ELR (cell line): ENCODE measurements at regions not wholly inside any gene's neighbourhood (a gene's known extent, or its start where the extent isn't known, plus 50 kb on each side); places are given as distances from the start of the nearest gene placed in this dataset.

Experiments
- DNase-seq: peaks from one replicate; pipeline ENCODE4 v3.0.0-alpha.2; 2015; ENCODE audit warnings: low read depth

DNA sequence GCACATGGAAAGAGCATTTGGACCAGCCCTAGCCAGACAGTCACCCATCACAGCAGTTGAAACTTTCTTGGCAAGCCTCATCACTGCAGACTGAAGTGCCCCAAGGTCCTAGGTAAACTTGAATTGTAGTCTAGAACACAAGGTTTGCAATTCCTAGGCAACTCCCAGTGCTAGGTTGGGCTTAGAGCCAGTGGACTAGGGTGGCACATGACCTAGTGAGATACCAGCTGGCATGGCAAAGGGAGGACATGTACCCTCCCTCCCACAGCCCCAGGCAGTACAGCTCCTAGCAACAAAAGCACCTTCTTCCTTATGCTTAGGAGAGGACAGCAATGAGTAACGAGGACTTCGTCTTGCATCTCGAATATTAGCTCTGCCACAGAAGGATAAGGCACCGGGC lies 889.5 kb downstream of the JRKL start:
- DNase-seq, result no peak

DNA sequence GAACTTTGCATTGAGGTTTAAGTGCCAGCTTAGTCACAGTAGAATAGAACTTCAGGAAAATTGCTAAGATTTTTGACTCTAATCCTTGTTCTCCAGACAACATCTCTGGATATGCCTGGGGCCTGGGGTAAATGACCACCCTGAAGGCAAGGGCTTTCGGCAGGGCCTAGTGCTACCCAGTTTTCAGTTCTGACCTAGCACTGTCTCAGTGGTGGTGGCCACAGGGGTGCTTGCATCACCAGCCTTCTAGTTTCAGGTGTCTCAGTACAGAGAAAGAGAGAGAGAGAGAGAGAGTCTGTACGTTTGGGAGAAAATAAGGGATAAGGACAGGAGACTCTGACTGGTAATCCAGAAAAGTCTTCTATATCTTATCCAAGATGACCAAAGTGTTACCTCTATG lies 890.5 kb downstream of the JRKL start:
- DNase-seq, result no peak

DNA sequence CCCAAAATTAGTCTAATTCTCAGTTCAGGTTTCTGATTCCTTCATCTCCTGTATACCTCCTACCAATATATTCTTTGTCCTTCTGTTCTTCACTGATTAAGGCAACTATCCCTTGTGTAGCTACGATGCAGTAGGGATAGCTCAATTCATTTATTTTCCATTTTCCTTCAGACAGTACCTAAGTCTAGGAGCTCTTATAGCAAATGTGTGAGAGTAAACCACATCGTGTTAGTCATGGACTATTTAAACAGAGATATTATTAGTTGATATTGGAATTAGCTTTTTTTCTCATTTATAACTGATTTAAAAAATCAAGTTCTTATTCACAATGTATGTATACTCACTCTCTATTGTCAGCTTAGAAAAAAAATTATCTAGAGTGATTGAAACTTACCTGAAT lies 900.0 kb downstream of the JRKL start:
- DNase-seq, result no peak

DNA sequence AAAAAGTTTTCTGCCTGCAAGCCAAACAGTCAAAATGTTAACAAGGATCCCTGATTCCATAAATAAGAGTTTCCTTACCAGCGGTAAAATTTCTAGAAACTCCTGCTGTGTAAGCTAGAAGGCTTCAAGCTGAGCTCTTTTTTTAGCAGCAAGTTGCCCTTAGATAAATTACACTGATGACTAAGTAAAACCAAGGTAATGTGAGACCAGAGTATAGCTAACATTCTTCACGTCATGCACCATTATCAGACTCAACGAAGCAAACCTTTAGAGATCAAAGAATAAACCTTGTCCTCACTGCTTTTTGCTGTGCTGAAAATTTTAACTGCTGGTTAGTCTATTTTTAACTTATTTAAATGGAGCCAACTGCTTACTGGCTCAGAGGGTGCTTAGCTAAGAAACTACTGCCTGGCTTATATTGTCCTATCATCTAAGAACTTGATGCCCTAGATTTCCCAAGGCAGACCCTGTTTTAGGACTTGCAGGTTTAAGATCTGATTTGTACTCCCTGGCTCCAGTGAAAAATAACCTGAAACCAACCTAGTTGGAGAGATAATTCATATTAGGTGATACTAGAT lies 900.7 kb downstream of the JRKL start:
- peak; percentile 9 for DNase-seq

DNA sequence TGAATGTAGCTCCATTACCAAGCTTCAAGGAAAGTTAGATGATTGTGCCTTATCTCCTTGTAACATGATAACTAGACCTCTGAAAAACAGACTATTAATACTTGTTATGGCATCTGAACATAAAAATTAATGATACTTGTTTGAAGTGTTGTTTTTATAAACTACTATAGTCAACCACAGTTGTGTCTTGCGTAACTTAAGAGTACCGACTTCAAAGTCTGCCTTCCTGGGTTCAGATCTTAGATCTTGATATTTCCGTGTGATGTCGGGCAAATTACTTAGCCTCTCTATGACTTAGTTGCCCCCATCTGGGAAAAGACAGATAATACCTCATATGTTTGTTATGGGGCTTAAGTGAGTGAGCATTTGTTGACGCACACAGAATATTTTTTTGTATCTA lies 906.5 kb downstream of the JRKL start:
- no peak for DNase-seq

DNA sequence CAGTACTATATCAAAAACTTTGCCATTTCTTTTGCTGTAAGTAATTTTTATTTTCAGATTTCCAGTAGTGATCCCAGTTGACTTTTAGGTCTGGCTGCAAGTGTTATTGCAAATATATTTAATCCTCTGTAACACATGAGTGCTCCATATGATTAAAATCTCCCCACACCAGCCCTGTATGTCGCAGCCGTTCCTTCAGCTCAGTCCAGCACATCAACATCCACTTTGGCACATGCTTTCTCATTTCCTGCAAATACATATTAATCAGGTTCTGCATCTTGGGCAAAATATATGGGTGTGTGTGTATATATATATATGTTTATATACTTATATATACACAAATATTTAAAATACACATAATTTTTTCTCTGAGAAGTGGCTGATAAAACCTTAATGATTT lies 919.5 kb downstream of the JRKL start:
- DNase-seq, result no peak

DNA sequence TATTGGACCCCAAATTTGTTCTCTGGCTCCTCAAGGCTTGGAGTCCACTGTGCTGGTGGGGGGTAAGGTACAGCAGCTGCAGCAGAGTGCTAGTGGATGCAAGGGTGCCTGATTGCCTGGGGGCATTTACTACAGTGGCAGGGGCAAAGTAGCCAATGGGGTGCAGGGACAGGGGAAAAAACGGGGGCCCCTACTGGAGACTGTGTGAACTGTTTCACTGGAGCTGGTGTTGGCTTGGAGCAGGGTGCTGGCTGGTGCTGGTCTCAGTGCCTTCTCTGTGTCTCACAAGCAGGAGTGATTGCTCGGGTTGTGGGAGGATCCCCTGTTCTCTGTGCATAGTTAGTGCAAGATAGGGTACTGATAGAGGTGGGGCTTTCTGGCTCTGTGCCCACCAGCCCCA lies 935.9 kb downstream of the JRKL start:
- DNase-seq, result no peak

DNA sequence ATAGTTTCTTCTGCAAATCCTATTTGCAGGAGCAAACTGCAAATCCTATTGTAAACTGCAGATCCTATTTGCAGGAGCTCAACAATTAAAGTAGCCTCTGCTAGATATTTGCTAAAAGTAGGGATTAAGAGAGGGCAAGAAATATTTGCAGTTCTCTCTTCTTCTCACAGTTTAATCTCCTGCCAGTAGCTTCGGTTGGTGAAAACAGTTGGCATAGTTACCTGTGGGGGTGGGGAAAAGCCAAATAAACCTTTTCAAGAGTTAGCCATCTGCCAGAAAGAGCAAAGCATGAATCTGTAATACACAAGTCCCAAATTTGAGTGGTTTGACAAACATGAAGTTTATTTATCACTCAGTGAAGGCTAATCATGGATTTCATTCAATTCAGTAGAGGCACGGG lies 942.5 kb downstream of the JRKL start:
- no peak for DNase-seq

DNA sequence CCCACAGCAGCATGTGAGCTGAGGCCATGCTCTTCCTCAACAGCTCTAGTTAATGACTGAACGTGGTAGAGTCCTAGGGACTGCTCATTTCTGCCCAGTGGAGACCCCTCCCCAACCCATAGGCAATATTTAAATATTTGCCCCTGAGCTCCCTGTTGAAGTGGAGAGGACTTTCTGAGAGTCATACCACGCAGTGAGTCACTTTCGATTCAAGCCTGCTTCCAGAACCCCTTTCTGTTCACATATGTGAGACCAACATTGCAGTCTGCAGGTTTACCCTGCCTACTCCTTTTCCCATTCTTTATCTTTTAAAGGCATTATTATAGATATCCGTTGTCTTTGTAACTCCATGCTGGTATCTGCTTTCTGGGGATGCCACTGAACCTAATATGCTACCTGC lies 946.3 kb downstream of the JRKL start:
- DNase-seq, result peak; percentile 44

DNA sequence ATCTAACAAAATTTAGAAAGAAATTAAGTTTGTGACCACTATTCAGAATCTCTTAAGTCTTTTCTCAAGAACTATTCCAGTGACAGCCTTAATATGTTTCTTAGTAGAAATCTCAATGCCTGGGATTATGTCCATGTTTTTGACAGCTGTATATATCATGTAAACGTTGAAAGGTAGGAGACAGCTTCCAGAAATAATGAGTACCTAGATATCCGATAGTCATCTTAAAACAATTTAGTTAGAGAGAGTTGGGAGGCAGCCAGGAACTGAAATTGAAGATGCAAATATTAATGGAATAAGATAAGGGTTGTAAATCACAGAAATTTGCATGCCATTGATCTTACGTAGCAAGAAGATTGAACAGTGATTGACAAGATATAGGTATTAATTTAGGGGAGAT lies 955.2 kb downstream of the JRKL start:
- no peak for DNase-seq

DNA sequence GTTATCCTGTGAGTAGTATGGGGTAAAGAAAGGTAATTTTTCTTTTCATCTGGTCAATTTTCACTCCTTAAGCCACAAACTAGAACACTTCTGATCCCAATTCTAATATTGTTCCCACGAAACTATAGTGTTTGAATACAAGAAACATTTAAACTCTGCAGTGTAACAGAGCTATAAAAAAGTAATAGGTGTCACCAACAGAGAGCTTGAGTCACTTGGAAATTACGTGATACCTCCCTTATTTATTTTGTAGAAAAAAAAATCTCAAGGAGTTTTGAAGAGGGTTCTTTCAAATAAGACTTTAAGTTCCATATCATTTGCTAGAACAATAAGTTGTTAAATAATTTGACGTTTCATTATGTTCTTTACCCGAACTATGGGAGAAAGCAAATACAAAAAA lies 959.4 kb downstream of the JRKL start:
- DNase-seq, result no peak

DNA sequence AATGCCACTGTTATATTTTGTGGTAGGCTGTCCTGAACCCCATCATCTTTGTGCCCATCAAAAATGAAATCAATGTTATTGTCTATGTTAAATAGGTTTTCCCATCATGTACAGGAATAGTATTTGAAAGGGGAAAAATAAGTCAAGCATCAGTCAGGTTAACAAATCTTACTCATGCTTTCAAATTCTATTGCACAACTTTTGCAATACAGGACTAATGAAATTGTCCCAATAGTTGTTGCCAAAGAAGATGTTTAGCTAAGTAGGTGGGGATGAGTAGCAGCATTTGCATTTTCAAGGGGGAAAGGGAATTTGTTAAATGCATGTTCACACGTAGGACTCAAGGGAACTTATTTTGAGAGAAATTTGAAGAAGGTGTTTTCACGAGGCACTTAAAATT lies 962.1 kb downstream of the JRKL start:
- DNase-seq, result no peak

DNA sequence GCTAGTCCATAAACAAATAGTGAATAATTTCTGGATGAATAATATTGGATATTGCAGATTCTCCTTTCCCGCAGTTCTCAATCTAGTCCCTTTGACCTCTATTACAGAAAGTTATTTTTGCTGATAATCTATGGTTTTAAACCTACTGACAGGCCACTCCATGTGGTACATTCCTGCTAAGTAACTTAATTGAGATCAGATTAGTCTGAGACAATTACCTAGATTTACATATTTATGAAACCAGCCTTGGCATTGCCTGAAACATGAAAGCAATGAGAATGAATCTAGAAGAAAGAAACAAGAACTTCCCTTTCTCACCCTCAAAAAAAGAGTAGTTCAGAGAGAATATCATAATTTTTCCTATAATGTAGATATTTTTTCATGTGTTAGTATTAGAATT lies 964.2 kb downstream of the JRKL start:
- DNase-seq, result no peak

DNA sequence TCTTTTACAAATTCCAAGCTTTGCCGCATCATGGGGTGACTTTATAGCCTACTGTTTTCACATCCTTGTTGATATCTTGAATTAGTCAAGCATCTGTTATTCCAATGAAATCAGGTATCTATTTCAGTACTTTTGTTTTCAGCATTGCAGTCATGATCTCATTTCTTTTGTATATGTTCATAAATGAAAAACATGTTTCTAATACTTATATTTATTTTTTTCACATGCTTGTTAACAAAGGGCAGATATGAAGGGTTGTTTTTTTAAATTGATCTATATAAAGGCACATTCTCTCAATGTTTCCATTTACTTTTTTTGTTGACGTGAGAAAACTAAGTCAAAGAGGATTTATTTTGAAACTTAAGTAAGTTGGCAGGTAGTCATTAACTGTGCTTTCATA lies 964.8 kb downstream of the JRKL start:
- DNase-seq, result no peak

DNA sequence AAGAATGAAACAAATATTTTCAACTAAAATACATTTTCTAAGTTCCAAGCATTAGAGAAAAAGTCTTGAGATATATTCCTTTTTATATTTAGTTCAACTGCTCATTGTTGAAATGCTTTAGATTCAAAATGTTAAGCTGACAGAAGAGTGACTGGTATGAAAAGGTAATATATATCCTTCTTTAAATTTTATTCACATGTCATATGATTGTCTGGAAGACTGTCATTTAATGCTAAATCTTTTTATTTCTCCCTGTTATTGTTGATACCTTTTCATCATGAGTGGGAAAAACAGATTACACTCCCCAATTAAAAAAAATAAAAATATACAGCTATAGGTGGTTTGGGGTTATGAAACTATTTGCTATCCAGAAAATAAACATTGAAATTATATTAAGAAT lies 965.4 kb downstream of the JRKL start:
- no peak for DNase-seq

DNA sequence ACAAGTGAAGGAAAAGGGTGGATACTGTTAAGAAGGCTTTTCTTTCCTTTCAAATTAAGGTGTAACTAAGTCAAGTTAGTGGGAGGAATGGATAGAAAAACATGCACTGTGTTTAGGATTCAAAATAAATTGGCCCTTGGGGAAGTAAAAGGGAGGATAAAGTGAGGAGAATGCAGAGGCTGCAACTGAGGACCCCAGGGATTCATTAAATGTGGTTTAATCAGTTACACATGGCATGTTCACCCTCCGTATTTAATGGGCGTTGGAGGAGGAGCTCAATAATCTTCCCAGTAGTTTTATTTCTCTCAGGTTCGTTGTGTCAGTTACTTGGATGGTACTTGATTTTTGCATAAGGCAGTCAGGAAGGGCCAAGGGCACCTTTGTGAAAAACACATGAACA lies 966.3 kb downstream of the JRKL start:
- no peak for DNase-seq

DNA sequence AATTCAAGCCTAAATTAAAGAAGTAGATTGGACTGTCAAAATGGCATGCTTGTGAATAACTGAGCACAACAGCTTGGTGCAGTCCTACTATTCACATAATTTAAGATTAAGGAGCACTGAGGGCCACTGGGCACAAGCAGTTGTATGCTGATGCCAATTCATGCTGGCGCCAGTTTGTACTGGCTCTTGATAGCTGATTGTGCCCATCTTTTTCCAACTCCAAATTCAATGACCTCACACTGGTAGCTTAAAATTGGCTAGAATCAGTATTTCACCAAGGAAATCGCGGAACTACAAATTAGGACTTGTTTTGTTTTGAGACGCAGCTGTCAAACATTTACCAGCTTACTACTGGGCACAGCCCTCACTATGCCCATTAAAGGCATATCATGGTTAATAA lies 969.2 kb downstream of the JRKL start:
- no peak for DNase-seq

DNA sequence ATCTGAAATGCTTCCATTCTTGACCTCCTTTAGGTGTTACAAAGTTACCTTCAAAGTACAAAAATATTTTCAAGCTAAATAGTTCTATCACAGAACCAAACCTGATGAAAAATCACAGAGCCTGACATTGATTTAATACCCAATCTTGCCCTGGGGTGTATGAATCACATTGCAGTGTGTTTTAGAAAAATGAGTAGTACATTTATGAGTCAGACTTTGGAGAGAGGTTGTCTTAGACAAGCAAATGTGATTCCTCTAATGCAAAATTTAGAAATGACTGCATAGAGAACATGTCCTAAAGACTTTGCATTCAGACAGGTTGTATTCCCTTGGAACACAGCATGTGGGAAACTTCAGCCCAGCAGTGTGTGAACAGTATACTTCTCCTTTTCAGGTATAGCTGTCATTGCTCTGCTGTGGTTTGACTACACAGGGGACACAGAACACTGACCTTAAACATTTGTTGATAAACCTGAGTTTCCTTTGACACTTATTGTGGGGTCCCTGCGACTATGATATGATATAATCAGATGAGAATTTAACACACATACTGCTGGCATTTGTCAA lies 972.1 kb downstream of the JRKL start:
- DNase-seq, result peak; percentile 90

DNA sequence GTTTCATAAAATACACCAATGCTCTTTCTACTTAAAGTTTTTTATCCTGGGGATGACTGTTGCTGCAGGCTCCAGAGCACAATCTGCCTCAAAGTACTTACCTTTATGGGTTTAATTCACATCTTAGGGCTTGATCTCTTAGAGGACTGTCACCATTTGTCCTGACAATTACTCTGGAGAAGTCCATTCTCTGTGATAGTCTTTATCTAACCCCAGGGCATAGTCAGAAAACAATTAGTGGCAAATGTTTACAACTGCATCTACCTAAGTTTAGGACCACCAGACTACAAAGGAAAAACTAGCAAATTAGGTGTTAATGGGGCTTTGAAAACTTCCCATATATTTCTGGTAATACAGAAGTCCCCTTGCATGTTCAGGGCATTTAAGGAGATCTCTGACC lies 973.5 kb downstream of the JRKL start:
- no peak for DNase-seq

DNA sequence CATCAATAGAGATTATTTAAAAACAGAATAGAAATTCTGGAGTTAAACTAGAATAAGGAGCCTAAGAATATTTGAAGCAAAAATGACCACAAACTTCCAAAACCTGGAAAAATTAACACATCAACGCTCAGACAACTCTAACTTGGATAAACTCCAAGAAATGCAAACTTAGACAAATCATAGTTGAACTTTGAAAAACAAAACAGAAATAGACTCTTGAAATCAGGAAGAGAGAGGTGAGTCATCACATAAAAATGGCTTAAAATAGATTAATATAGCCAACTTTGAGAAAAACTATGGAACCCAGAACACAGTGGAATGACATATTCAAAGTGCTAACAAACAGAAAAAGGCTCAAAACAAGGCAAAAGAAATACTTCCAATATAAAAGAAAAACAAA lies 974.2 kb downstream of the JRKL start:
- peak; percentile 63 for DNase-seq

DNA sequence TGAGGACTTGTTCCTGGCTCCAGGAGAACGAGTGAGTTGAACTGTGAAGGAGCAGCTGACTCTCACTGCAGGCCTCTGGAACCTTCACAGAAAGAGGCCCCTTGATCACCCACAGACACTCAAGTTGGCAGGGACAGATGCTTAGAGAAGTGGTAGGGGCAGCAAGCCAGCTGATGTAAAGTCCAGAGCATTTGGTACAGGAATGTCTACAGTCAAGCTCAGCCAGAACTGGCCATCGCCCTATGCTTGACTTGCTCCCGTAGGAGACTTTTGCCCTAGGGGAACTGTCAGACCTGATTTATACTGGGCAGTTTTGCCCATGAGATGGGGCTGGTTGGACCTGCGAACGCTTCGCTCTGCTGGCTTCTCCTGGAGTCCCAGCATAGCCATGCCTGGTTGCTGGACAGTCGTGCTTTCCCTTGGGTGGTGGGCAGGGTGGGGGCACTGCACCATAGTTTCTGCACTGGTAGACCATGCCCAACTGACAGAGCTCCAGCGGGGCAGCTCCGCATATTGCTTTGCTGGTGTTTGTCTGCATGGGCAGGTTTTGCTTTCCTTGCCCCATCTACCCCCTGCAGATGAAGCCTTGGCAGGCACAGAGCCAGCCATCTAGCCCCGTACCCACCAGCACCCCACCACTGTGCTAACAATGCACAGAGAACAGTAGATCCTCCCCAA lies 977.7 kb downstream of the JRKL start:
- DNase-seq, result no peak

DNA sequence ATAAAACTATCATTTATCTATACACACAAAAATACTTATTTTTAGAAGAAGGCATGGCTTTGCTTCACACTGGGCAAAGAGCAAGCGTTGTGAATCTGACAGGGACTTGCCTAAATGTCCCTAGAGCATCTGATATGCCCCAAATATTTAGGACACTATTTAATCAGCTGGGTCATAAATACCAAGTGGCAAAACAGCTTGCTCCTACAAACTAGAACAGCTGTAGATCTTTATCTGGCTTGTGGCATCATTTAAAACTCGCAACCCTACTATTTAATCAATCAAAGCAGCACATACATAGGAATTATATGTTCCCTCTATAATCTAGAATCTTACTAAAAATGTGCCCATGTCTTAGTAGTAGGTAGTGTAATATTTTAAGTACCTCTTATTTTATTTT lies 999.5 kb downstream of the JRKL start:
- DNase-seq, result no peak

DNA sequence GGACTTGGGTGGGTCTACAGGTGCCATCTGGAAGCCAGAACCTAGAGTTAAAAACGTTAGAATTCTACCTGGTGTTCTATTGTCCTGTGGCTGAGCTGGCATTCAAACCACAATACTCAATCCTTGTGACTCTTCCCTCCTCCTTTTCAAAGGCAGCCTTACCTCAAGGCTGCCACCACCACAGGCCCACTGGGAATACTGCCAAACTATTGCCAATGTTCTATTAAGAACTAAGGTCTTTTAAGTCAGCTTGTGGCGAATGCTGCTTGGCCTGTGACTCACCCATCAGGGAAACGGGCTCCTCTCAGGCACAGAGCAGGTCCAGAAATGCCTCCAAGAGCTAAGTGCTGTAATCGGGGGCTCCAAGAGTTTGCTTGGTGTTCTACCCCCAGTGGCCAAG lies 1008.4 kb downstream of the JRKL start:
- DNase-seq, result peak; percentile 46

DNA sequence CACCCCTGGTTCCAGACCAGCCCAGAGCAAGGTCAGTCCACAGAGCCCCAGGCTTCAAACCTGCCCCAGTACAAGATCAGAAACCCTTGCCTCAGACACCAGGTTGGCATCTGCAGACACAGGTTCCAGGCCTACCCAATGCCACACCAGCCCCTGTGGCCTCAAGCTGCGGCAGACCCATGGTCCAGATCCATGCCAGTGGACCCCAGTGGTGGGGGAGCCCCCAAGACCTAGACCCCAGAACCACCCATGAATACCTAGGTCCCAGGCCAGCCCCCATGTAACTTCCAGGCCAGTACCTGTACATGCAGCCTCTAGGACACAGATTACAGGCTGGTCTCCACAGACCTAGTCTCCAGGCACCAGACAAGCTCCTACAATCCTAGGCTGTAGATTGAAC lies 1019.3 kb downstream of the JRKL start:
- DNase-seq, result no peak
